T follicular helper cell (primary cell): ENCODE measurements at regions not wholly inside any gene's neighbourhood (a gene's known extent, or its start where the extent isn't known, plus 50 kb on each side); places are given as distances from the start of the nearest gene placed in this dataset.

Experiments
- DNase-seq: peaks from one replicate; pipeline ENCODE4 v3.0.0-alpha.2; 2020; ENCODE audit warnings: low read depth

DNA sequence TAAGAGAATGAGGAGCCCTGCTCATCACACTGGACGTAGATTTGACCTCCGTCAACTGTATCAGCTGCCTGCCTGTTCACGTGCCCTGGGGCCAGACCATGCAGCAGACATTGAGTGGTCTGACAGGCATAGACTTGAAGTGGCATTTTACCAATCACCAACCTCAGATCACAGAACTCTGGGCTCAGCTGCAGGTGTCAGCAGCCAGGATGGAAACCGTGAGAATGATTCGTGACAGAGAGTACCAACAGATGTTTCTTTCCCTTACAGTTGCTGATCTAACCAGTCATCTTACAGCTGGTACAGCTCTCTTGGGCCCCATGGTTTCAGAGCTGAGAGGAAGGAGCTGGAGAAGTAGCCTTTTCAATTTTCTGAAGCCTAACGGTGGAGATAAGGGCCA is 148.9 kb downstream of the EN1 start:
- DNase-seq = no peak

DNA sequence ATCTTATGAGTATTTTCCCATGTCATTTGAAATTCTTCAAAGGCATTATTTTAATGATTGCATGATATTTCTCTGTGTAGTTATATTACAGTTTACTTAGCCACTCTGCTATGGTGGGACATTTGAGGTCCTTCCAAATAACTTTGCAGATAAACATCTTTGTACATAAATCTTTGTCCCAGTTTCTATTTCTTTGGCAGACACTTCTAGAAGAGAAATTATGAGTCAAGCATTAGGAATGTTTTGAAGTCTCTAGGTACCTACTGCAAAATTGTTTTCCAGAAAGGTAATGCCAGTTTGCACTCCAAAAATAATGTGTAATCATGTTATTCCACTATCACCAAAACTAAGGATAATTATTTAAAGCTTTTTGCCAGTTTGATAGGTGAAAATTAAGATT is 149.7 kb downstream of the EN1 start:
- no peak for DNase-seq

DNA sequence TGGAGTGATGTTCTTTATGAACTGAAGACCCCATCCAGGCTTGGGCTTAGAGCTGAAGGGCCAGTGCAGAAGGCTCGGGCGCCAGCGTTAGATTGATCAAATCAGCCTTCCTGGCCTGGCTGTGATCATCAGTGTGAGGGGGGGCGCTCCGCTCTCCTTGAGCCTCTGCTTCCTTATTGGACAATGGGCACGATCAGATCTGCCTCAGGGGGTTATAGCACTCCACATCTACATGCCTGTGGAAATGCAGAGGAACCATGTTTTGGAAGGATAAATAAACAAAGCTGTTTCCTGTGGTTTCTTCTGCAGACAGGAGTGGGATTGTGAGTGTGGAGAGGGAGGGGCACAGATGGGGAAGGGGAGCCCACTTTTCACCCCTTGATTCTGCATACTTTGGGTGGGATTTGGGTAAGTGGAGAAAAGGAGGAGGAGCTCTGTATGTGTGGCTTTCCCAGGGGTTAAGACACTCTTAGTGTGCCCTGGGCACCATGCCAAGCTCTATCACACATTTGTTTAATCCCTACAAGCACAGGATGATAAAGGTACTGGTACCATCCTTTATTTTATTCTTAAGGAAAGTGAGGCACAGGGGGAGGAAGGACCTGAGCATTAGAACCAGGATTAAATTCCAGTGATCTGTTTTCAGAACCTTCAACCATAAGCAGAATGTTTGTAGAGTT is 150.5 kb downstream of the EN1 start:
- DNase-seq = no peak

DNA sequence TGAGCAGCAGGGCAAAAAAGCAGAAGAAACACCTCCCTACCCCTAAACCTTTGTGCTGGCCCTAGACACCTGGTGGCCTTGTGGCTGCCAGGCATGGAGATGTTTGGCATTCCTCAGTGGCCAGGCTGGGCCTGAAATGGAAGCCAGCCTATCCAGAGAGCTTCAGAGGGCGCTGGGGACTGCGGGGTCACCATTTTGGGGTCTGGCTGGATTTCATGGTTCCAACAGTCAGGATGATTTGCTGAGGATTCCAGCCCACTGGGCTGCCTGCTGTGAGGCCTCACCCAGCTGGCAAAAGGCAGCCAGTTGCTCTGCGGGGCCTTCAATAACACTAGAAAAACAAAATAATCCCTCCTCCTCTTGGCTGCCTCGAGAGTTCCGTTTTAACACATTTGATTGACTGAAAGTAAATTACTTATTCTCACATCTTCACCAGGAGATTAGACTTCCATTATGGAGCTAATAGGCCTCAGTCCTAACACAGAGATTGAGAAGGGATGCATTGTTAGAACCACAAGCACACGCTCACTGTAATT is 154.1 kb downstream of the EN1 start:
- no peak for DNase-seq

DNA sequence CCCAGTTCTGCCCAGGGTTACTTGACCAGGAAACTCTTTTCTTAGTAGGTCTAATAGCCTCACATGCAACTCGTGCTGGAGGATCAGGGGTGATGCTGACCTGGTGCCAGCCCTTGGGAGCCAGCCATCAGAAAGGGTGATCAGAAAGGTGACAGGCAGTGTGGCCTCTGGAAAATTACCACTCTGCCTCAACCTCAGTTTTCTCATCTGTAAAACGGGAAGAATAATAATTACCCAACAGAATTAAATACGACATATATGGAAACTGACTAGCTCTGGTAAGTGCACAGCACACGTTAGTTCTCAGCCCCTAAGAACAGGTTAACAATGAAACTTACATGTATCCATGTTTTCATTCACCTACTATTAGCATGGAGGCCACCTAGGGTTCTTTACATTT is 157.6 kb downstream of the EN1 start:
- DNase-seq = no peak

DNA sequence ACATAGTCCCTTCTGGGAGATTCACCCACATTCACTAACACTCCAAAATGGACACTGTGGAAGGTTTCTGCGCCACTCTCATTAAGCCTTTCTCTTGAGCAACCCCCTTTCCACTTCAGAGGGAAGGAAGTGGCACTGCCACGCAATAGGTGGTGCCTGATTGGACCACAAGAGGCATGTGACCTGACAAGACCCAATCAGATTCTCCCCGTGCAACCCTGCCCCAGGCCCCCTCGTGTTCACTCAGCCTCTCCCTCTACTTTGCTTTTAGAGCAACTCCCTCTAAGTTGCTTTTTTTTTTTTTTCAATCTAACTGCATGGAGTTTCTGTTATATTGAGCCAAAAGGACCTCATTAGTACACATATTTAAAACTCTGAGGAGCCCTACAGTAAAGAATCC is 158.0 kb downstream of the EN1 start:
- DNase-seq = no peak

DNA sequence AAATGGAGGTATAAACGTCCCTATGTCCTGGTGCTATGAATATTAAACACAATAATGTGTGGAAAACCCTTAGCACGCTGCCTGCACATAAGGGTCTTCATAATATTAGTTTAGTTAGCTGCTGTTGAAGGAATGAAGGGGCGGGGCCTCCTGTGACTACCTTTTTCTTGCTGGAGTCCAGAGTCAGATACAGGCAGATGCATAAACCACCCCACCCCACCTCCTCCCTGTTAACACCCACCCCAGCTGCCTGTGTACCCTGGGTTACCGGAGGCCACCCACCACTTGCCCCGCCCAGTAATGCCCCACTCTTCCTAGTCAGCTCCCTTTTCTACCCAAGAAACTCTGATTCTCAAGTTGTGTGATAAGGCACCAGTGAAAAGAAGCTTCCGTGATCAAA is 158.4 kb downstream of the EN1 start:
- DNase-seq = no peak

DNA sequence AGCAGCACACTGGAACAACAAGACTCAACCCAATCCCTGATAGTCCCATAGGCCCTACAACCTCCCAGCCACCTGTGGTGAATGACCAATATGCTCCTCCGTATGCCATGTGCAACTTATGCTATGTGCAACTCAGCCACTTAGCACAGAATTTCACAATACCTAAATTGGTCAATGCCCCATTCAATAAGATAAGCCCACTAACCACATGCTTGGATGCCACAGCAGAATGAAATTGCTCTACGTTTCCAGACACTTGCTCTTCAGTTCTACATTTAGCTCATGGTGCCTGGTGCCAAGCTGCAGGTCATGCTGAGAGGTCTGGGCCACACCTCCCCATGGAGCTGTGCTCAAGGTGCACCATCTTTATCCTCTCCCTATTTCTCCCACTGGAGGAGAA is 159.8 kb downstream of the EN1 start:
- DNase-seq = no peak

DNA sequence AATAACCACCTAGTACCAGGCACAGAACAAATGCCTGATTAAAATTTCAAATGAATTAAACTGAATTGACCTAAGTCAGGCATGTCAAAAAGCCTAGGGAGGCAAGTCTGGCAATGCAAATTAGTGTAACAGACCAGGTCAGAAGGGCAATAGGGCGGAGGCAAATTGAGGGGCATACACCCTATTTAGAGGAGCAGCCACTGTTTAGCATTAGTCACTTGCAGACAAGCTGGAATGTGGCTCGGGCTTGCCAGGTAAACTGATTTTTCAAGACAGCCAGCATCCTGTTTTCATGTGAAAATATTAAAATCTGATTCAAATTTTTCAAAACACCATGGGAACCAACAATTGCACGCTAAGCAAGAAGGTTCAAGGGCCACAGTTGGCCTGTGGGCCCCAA is 160.3 kb downstream of the EN1 start:
- no peak for DNase-seq

DNA sequence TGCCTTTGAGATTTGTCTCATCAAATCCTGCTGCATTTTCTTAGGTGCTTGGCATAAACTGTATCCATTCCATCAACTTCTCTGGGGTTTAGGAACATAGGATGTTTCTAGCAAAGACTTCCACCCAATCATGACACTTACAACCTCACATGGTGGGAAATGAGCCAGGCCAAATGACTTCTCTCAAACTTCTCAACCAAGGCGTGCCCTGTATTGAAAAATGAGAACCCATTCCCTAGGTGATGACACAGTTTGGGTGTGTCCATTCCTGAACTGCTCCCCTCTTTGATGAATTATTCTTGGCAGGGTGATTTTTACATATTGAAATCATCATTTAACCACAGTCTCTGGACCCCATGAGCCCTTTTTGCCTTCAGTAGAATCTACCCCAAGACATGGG is 161.1 kb downstream of the EN1 start:
- DNase-seq = no peak

DNA sequence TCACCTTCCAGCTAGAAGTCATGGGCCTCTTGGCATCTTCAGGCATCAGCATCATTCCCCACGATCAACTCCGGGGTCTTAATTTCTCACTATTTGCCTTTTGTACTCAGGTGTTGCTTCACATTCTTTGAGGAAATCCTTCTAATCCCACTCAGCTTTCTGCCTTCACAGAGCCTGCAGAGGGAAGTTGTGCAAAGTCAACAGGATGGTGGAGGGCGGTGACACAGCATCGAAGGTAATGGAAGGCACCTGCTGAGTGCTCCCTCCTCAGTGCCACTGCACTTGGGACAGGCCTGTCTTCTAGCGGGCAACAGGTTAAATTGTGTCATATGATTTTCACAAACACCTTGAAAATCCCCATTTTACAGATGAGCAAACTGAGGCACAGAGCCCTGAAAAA is 164.0 kb downstream of the EN1 start:
- DNase-seq = no peak

DNA sequence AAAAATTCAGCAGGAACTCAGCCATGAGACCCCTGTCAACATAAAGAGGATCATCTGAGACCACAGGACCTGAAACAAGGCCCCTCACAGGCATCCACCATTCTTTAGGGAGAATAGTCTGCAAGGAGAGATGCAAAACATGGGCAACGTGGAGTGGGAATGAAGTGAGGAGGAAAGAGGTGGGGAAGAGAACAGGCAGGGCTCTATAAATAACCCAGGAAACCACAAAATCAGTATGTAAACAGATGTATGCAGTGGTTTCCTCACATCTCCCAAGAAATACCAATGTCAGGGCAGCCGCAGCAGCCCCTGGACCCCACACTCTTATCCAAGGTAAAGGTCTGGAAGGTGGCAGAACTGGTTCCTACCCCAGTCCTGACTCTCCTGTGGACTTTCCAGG is 168.5 kb downstream of the EN1 start:
- DNase-seq = no peak

DNA sequence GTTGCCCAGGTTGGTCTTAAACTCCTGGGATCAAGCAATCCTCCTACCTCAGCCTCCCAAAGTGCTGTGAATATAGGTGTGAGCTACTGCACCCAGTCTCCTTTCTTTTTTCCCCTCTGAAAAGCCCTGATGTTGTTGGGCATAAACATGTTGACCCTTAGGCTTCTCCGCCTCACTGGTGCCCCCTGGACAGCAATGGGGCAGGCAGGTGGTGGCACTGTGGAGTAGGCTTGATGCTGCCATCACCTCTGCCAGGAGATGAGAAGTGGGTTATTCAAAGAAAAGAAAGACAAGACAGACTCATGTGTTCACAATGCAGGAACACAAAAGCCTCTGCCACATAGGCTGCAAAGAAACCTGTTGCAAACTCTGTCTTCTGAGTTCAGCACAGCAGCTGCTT is 169.9 kb downstream of the EN1 start:
- no peak for DNase-seq

DNA sequence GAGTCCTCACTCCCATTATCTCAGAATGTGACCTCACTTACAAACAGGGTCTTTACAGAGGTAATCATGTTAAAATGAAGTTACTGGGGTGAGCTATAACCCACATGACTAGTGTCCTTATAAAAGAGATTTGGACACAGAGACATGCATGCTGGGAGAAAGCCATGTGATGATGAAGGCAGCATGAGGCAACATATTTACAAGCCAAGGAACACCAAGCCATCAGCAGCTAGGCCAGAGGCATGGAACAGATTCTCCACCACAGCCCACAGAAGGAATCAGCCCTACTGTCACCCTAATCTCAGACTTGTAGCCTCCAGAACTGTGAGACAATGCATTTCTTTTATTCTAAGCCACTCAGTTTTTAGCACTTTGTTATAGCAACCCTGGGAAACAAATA is 171.9 kb downstream of the EN1 start:
- DNase-seq = no peak

DNA sequence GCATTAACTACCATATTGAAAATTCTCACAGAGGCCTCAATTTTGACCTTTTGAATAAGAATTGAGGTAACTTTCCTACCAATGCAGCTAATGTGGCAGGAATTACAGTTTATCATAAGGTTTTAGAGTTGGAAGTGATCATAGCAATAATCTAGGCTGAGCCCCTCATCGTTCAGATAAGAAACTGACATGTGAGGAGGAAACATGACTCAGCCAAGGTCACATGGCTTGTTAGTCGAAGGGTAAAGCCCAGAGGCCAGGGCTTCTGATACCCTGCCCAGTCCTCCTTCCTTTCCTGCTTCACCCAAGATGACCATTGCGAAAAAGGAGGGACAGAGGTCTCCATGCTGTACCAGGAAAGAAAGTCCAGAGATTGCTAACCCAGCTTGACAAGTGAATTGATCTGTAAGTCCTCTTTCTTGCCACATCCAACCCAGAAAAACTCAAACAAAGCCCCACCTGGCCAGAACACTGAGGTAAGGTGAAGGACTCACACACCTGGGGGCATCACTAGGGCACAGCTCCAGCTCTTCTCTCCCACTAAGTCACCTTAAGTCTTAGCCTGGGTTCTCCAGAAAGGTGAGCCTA is 174.8 kb downstream of the EN1 start:
- DNase-seq = no peak

DNA sequence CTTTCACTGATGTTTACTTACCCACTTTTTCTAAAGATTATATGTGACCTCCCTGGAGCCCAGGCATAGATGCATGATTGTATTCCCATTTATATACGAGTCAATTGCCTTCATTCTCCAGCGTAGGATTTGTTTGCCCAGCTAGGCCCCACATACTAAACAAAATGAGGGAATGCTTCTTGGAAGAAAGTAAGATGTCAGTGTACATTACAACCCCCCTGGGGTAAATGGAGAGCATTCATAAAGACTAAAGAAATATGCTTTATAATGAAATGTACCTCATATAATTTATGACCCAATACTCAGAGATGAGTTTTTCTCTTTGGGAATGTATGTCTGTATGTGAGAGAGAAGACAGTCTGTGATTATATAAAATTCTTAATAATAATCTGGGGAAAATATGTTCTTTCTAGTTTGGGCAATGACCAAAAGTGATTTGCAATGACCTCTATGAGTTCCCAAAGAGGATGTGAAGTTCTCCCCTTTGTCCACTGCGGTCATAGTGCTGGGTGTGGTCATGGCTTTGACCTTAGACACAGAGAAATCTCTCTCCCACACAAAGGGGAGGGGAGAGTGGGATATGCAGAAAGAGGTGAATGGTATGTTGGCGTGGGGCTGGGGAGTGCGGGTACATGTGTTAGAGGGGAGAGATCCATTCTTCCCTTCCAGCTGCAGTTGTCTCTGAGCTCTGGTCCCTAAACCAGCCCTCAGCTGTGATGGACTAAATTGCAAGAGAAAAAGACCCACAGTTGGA is 175.6 kb downstream of the EN1 start:
- DNase-seq = no peak

DNA sequence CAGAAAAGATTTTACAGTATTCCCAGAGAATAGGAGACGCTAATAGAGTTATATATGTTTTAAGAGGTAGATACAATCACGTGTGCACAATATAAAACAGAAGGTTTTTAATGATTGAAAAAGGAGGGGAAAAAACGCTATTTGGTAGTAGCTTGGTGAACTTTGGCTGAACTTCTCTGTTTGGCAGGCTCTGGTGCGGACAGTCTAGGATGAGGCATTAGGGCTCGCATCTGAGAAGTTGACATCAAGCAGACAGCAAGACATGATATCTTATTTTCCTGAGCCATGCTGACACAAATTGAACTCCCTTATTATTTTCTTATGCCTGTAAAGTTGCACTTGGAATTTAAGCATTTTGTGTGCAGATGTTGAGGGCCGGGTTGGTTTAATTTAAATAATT is 176.6 kb downstream of the EN1 start:
- DNase-seq = no peak

DNA sequence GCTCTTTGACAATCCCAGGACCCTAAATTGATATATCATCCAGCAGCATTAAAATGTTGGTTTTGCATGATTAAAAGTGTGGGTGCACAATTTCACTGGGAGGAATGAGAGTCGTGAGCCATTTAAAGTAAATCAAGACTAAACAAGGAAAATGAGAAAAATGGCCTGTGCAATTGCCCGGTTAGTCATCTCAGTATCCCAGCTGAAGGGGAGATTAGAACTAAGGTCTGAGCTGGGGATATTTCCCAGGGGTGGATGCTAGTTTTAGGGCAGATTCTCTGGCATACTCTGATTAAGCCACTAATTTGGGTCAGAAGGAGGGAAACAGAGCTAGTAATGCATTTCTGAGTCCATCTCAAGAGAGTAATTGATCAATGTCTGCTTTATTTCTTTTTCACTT is 177.2 kb downstream of the EN1 start:
- DNase-seq = no peak

DNA sequence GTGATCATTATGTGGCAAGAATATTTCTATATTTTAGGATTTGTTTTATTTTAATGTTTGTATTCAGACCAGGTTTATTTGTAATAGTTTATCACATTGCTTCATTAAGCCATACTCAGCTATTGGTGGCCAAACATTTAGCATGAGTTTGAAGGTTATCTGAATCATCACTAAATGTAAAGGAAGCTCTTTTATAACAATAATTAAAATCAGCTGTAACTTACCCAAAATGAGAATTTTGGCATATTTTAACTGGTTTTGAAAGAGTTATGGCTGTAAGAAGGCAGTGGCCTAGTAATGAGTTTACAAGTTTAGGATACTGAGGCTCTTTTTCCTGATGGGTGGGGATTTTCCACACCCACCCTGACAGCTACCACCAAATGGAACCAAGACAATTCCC is 177.8 kb downstream of the EN1 start:
- no peak for DNase-seq

DNA sequence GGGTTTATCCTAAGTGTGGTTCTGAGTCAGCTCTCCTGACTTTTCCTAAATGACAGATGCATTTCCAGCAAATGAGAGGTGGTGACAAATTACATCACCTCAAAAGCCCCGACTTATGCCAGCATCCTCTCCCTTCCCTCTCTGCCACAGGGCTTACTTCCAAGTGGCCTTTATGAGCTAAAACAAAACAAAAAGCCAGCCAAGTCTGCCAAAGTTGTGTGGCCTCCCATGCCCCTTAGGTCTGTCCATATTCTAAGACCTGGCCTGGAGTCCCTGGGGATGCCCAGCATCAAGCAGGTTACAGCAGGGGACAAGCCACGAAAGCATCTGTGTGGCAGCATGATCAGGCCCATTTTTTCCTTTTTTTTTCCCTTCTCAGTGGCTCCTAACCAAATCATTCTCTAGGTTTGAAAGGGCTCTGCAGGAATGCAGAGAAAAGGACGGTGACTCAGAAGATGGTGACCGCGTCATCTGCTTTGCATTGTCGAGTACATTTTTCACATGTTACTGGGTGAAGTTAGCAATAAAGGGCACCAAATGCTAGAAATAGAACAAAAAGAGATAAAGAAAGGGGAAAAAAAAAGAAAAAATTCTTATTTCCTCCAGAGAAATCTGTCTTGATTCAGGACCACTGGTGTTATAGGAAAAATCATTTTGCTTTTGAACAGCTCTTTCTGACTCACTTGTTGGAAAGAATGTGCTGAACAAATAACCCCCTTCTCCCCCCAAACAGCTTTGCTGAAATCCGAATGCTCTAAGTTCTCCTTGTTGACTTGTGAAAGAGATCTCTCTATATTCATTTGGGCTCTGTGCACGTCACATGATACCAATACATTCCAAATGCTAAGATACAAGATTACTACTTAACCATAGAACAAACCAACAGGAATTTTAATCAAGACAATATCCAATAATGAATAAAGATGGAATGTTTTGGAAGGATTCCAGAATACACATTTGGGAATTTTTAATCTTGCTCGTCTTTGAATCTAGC is 178.7 kb downstream of the EN1 start:
- DNase-seq = no peak

DNA sequence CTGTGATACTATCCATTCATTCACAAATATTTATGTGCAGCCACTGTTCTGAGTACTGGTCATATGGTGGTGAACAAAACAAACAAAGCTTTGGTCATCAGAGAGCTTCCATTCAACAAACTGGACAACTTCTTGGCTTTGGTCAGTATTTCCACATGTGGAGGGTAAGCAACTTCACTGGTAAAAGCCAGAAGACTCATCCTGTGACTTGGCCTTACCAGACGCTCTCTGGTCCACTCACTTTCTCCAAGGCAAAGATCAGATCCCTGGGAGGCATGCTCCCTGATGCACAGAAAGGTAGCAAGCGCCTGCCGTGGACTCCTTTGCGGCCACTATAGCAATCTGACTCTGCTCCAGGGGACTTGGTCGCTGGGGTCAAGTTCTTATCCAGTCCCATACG is 179.5 kb downstream of the EN1 start:
- DNase-seq = no peak

DNA sequence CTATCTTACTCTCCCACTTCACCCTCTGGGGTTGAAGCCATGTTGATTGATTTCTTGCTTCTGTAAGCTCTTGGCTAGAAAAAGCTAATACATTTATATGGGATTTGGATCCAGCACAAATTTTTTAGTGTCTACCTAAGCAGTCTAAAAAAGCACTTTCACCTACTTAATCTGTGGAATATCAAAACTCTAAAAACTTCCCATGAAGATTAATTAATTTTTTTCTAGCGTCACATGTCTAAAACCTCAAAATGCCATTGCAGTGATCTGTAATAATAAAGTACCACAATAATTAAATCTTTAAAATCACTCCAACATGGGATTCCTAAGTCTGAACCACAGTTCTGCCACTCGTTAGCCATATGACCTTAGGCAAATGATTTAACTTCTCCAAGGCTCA is 180.1 kb downstream of the EN1 start:
- no peak for DNase-seq
